ENCODE measurements at regions not wholly inside any gene's neighbourhood (a gene's known extent, or its start where the extent isn't known, plus 50 kb on each side); places are given as distances from the start of the nearest gene placed in this dataset.

- Histone ChIP-seq H4K20me1 (ENCODE audit: control insufficient read depth, insufficient read depth) (no peaks in the 10 kb centered on the region), H3K27ac (ENCODE audit: control insufficient read depth, insufficient read depth) (no peak overlapping the region), H3K36me3 (ENCODE audit: control insufficient read depth in 2 of 2, insufficient read depth in 2 of 2, low read length in 1 of 2) (no peaks in the 10 kb centered on the region), H3K79me2 (ENCODE audit: control insufficient read depth, insufficient read depth, low read length) (no peaks in the 10 kb centered on the region), H3K27me3 (replicated peaks in 1 of 2; ENCODE audit: control insufficient read depth in 2 of 2, insufficient read depth in 2 of 2, low read length in 1 of 2) (no peaks in the 10 kb centered on the region), H2AFZ (ENCODE audit: control insufficient read depth, low read depth, low read length) (no peak overlapping the region), H3K4me1 (ENCODE audit: control insufficient read depth, insufficient read depth, low read length) (no peaks in the 10 kb centered on the region), H3K9ac (ENCODE audit: control insufficient read depth, insufficient read depth, low read length) (no peak overlapping the region), H3K9me3 (replicated peaks; ENCODE audit: control insufficient read depth, insufficient read depth, low read length) (no peaks in the 10 kb centered on the region), H3K4me3 (no peak overlapping the region), H3K4me2 (ENCODE audit: control insufficient read depth, insufficient read depth) (no peak overlapping the region)
- intact Hi-C loops (cut with micrococcal nuclease; ENCODE audit: unreplicated experiment) = no loop called here
- 19% methylated on average over 3 of the region's 3 CpGs for WGBS (ENCODE audit: insufficient coverage, insufficient replicate concordance, low lambda C conversion rate, missing lambda C conversion rate)
- FAIRE-seq (no peak), DNase-seq (ENCODE audit: low read depth, low spot score) (no peak), ATAC-seq (no peak)
- POLR2A ChIA-PET = no interaction called here
- RAD21 ChIA-PET (ENCODE audit: unreplicated experiment) = no interaction called here
- no peak for TF ChIP-seq ZBTB40 (IDR thresholded peaks at IDR 0.05; ENCODE audit: borderline replicate concordance)
- CTCF ChIA-PET = no interaction called here
- in situ Hi-C loops (cut with MboI) = no loop called here
- BruUV-seq (replicated peaks) = no TSS peak
- SMC1A ChIA-PET (ENCODE audit: uncharacterized antibody, unreplicated experiment) = no interaction called here
Observed at GRCh38 chr9:87781331-87781730, 55.4 kb downstream of the CTSL start.

GRCh38 chr9:87783180-87783579 lies 57.3 kb downstream of the CTSL start:
- FAIRE-seq = no peak
- WGBS (ENCODE audit: insufficient coverage, insufficient replicate concordance, low lambda C conversion rate, missing lambda C conversion rate) = 43% methylated on average over 4 of the region's 4 CpGs
- no peak overlapping the region for H3K4me2 ChIP-seq (ENCODE audit: control insufficient read depth, insufficient read depth)
- TF ChIP-seq NR2C1 (IDR thresholded peaks at IDR 0.05) = no peak
- TF ChIP-seq ZBTB40 (IDR thresholded peaks at IDR 0.05; ENCODE audit: borderline replicate concordance) = no peak
- TF ChIP-seq ZNF274 (IDR thresholded peaks at IDR 0.05; ENCODE audit: insufficient read depth, insufficient read length) = no peak
- no peak for TF ChIP-seq SRF (IDR thresholded peaks at IDR 0.05; ENCODE audit: low read depth in 2 of 2, low read length in 2 of 2)
- no peak for TF ChIP-seq BCLAF1 (IDR thresholded peaks at IDR 0.05)

More at GRCh38 chr9:87783180-87783579, 57.3 kb downstream of the CTSL start:
- DNase-seq (ENCODE audit: low read depth, low spot score) (no peak), ATAC-seq (no peak)
- Histone ChIP-seq H3K4me3 (no peak overlapping the region), H3K27me3 (replicated peaks in 1 of 2; ENCODE audit: control insufficient read depth in 2 of 2, insufficient read depth in 2 of 2, low read length in 1 of 2) (no peaks in the 10 kb centered on the region; a peak in 1 of 4 replicates), H3K27ac (ENCODE audit: control insufficient read depth, insufficient read depth) (no peak overlapping the region), H2AFZ (ENCODE audit: control insufficient read depth, low read depth, low read length) (no peak overlapping the region), H3K4me1 (ENCODE audit: control insufficient read depth, insufficient read depth, low read length) (no peaks in the 10 kb centered on the region), H3K9me3 (replicated peaks; ENCODE audit: control insufficient read depth, insufficient read depth, low read length) (no peaks in the 10 kb centered on the region), H3K9ac (ENCODE audit: control insufficient read depth, insufficient read depth, low read length) (no peak overlapping the region), H3K79me2 (ENCODE audit: control insufficient read depth, insufficient read depth, low read length) (no peaks in the 10 kb centered on the region), H4K20me1 (ENCODE audit: control insufficient read depth, insufficient read depth) (no peaks in the 10 kb centered on the region), H3K36me3 (ENCODE audit: control insufficient read depth in 2 of 2, insufficient read depth in 2 of 2, low read length in 1 of 2) (no peaks in the 10 kb centered on the region)
- no TSS peak for BruUV-seq (replicated peaks)
- ChIA-PET SMC1A (ENCODE audit: uncharacterized antibody, unreplicated experiment) (no interaction called here), RAD21 (ENCODE audit: unreplicated experiment) (no interaction called here), CTCF (no interaction called here), POLR2A (no interaction called here)
- in situ Hi-C loops (cut with MboI) = no loop called here
- intact Hi-C loops (cut with micrococcal nuclease; ENCODE audit: unreplicated experiment) = no loop called here
